GM12873 (cell line): ENCODE measurements at regions not wholly inside any gene's neighbourhood (a gene's known extent, or its start where the extent isn't known, plus 50 kb on each side); places are given as distances from the start of the nearest gene placed in this dataset.

Source experiments
- CTCF ChIP-seq: IDR thresholded peaks from 2 replicates; pipeline ENCODE4 v1.5.1; 2012; ENCODE audit warnings: low read depth, mild to moderate bottlenecking, moderate library complexity, low read length, control low read depth; ENCODE audit not compliant: insufficient read depth; ENCODE audit errors: missing control alignments

- no peak for TF ChIP-seq CTCF
Measured at GRCh38 chr12:47312808-47313426, 233.2 kb upstream of the AMIGO2 start.

GRCh38 chr12:47312147-47312546 is 232.4 kb upstream of the AMIGO2 start:
- no peak for TF ChIP-seq CTCF

GRCh38 chr12:47311568-47311967 is 231.8 kb upstream of the AMIGO2 start:
- TF ChIP-seq CTCF = no peak

GRCh38 chr12:47311010-47311409 is 231.3 kb upstream of the AMIGO2 start:
- TF ChIP-seq CTCF = no peak

GRCh38 chr12:47308672-47309071 is 228.9 kb upstream of the AMIGO2 start:
- no peak for TF ChIP-seq CTCF

GRCh38 chr12:47307680-47308399 is 228.1 kb upstream of the AMIGO2 start:
- peak; percentile 72 for TF ChIP-seq CTCF

GRCh38 chr12:47306130-47306529 is 226.4 kb upstream of the AMIGO2 start:
- no peak for TF ChIP-seq CTCF
